HCT116 (cell line): ENCODE measurements at regions not wholly inside any gene's neighbourhood (a gene's known extent, or its start where the extent isn't known, plus 50 kb on each side); places are given as distances from the start of the nearest gene placed in this dataset.

ENCODE experiments used
- ATAC-seq: fragments of 200-7000 bp; cut with Tn5 transposase; 2 replicates; pipeline ENCODE4 v1.9.1; 2020; ENCODE audit warnings: mild to moderate bottlenecking, moderate library complexity
- BruUV-seq: library from RNA; stranded (reverse); fragments of 400-500 nt; replicated peaks from 2 replicates; lab custom pipeline; 2021; lab: Mats Ljungman, UMichigan
- CTCF ChIA-PET: fragments of 300-600 bp; sonication (Branson Sonifier 250); formaldehyde crosslinking; loops from one replicate; lab custom pipeline; 2021; ENCODE audit warnings: antibody characterized with exemption; lab: Charles Lee
- POLR2A ChIA-PET: fragments of 300-600, 350-600 bp; sonication (Branson Sonifier 250); formaldehyde crosslinking; loops from one replicate; lab custom pipeline; 2021; ENCODE audit warnings: antibody characterized with exemption; lab: Charles Lee
- RAD21 ChIA-PET, 2 experiments: fragments of 300-600 bp; sonication (Branson Sonifier 250); formaldehyde crosslinking; loops; one replicate each; lab custom pipeline; 2023; ENCODE audit warnings: low total read pairs in 2 of 2; ENCODE audit not compliant: uncharacterized antibody in 2 of 2, unreplicated experiment in 2 of 2, low non-redundant PET in 1 of 2; lab: Charles Lee
- DNase-seq: peaks from one replicate; pipeline ENCODE4 v3.0.0-alpha.2; 2010; ENCODE audit warnings: low read depth, low spot score
- H2AFZ ChIP-seq: fragments of 200-600 bp; shearing (Covaris generic), sonication (generic); 2 replicates; pipeline ENCODE4 v1.6.1; 2017; ENCODE audit warnings: low read depth, mixed run types, mixed read lengths, antibody characterized with exemption, low read length; ENCODE audit not compliant: poor library complexity, severe bottlenecking
- H3K27ac ChIP-seq: 2 replicates; pipeline ENCODE4 v1.5.1; 2012; ENCODE audit warnings: low read depth, low read length
- H3K27me3 ChIP-seq: fragments of 200-600 bp; sonication (generic); 2 replicates; pipeline ENCODE4 v1.6.1; 2016; ENCODE audit warnings: mixed run types, low read length, mixed read lengths; ENCODE audit not compliant: insufficient read depth
- H3K36me3 ChIP-seq, 2 experiments: fragments of 200-500 bp in 1 of 2; fragments of 200-600 bp in 1 of 2; sonication (Bioruptor generic) in 1 of 2; sonication (generic) in 1 of 2; 2 replicates each; pipeline versions ENCODE4 v1.5.1 to v1.6.1; 2014 to 2016; ENCODE audit warnings: low read length in 2 of 2, inconsistent platforms in 1 of 2, mixed read lengths in 1 of 2, mixed run types in 1 of 2; ENCODE audit not compliant: insufficient read depth in 2 of 2, control insufficient read depth in 1 of 2
- H3K4me1 ChIP-seq, 2 experiments: fragments of 200-600 bp in 1 of 2; sonication (generic) in 1 of 2; 2 replicates each; pipeline versions ENCODE4 v1.5.1 to v1.6.1; 2012 to 2017; ENCODE audit warnings: low read length in 2 of 2, inconsistent platforms in 1 of 2, mild to moderate bottlenecking in 1 of 2, mixed read lengths in 1 of 2, mixed run types in 1 of 2, moderate library complexity in 1 of 2; ENCODE audit not compliant: insufficient read depth in 2 of 2, control insufficient read depth in 1 of 2
- H3K4me2 ChIP-seq: fragments of 200-600 bp; sonication (generic); 2 replicates; pipeline ENCODE4 v1.6.1; 2017; ENCODE audit warnings: mixed run types, low read length, mixed read lengths
- H3K4me3 ChIP-seq, 2 experiments: fragments of 200-600 bp in 1 of 2; sonication (generic) in 1 of 2; replicated peaks in 1 of 2; 2 replicates each; pipeline ENCODE4 v1.5.1; 2011 to 2016; ENCODE audit warnings: low read length in 2 of 2, control low read depth in 1 of 2, low read depth in 1 of 2, mild to moderate bottlenecking in 1 of 2, mixed read lengths in 1 of 2, mixed run types in 1 of 2
- H3K79me2 ChIP-seq: fragments of 200-600 bp; sonication (generic); 2 replicates; pipeline ENCODE4 v1.6.1; 2017; ENCODE audit warnings: mild to moderate bottlenecking, mixed run types, low read length, moderate library complexity, mixed read lengths; ENCODE audit not compliant: insufficient read depth
- H3K9ac ChIP-seq: fragments of 200-600 bp; sonication (generic); 2 replicates; pipeline ENCODE4 v1.6.1; 2016; ENCODE audit warnings: low read length, mixed read lengths
- H3K9me2 ChIP-seq: fragments of 200-600 bp; sonication (generic), shearing (Covaris generic); 2 replicates; pipeline ENCODE4 v1.6.1; 2017; ENCODE audit warnings: mixed run types, mild to moderate bottlenecking, moderate library complexity; ENCODE audit not compliant: insufficient read depth
- H3K9me3 ChIP-seq, 2 experiments: fragments of 200-500 bp in 1 of 2; fragments of 200-600 bp in 1 of 2; sonication (Bioruptor generic) in 1 of 2; sonication (generic) in 1 of 2; 2 replicates each; pipeline ENCODE4 v1.6.1; 2014 to 2017; ENCODE audit warnings: low read length in 2 of 2, mixed read lengths in 2 of 2, inconsistent platforms in 1 of 2, low read depth in 1 of 2, mild to moderate bottlenecking in 1 of 2, mixed run types in 1 of 2, moderate library complexity in 1 of 2; ENCODE audit not compliant: control insufficient read depth in 1 of 2, insufficient read depth in 1 of 2
- H4K20me1 ChIP-seq: fragments of 200-600 bp; sonication (generic), shearing (Covaris generic); 2 replicates; pipeline ENCODE4 v1.6.1; 2017; ENCODE audit warnings: mixed run types, mild to moderate bottlenecking, moderate library complexity; ENCODE audit not compliant: insufficient read depth
- CTCF ChIP-seq, 3 experiments: fragments of 200-600 bp in 1 of 3; sonication (generic) in 1 of 3; IDR thresholded peaks in 2 of 3; conservative IDR thresholded peaks in 1 of 3; 2 replicates each; pipeline ENCODE4 v1.5.1; 2012 to 2017; ENCODE audit warnings: low read depth in 2 of 3, low read length in 2 of 3, antibody characterized with exemption in 1 of 3, borderline replicate concordance in 1 of 3, control low read depth in 1 of 3, mild to moderate bottlenecking in 1 of 3, mixed read lengths in 1 of 3, mixed run types in 1 of 3, moderate library complexity in 1 of 3; ENCODE audit not compliant: insufficient read depth in 1 of 3
- EZH2phosphoT487 ChIP-seq: fragments of 200-600 bp; IDR thresholded peaks from 2 replicates; pipeline ENCODE4 v1.6.1; 2018; ENCODE audit warnings: antibody characterized with exemption, borderline replicate concordance
- JUND ChIP-seq: IDR thresholded peaks from 2 replicates; pipeline ENCODE4 v1.6.1; 2012
- TCF7L2 ChIP-seq: IDR thresholded peaks from 2 replicates; pipeline ENCODE4 v1.7.0; 2011; ENCODE audit warnings: borderline replicate concordance, inconsistent platforms; ENCODE audit not compliant: insufficient read depth, insufficient read length; ENCODE audit errors: extremely low read depth
- ZNF274 ChIP-seq: fragments of 200-500 bp; sonication (Bioruptor generic); IDR thresholded peaks from 2 replicates; pipeline ENCODE4 v1.6.1; 2014; ENCODE audit warnings: mild to moderate bottlenecking, low read depth, low read length, inconsistent platforms
- intact Hi-C: fragments of 100-400 bp; cut with micrococcal nuclease; formaldehyde crosslinking; loops from 2 replicates; pipeline ENCODE4 v1.10.0; 2022
- TF ChIP-seq, protein P1 (sequence below): IDR thresholded peaks from 2 replicates; pipeline ENCODE4 v1.6.1; 2012; ENCODE audit warnings: low read depth
- TF ChIP-seq, protein P2 (sequence below): IDR thresholded peaks from 2 replicates; pipeline ENCODE4 v1.6.1; 2012

DNA sequence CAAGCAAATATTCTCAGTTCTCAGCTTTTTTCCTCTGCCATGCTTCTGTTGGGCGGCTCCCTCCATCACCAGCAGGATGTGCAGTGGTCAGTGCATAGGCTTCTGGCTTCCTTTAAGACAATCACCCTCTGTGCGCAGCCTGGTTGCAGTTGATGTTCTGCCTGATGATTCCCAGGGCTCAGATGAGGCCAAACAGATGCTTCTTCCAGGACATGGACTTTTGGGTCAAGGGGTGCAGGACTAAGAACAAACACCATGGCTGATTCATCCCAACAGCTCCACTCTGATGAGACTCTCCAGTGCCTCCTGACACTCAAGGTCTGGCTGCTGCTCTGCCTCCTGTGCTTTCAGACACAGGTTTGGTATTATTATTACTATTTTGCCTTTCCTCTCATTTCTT lies 554.8 kb upstream of the CDH4 start:
- H3K9ac ChIP-seq = no peak overlapping the region
- no peaks in the 10 kb centered on the region for H3K4me1 ChIP-seq
- H3K9me3 ChIP-seq = peaks cover 0 to 40% of the 10 kb centered on the region in 2 experiments; a peak in 2 of 4 replicates
- intact Hi-C loops = no loop called here
- no peaks in the 10 kb centered on the region for H4K20me1 ChIP-seq
- RAD21 ChIA-PET = no interaction called here
- no peak for ATAC-seq
- no peak overlapping the region for H3K27ac ChIP-seq
- TF ChIP-seq JUND (no peak), ZNF274 (no peak), TCF7L2 (no peak)
- H3K79me2 ChIP-seq = no peaks in the 10 kb centered on the region
- POLR2A ChIA-PET = no interaction called here
- CTCF ChIA-PET = no interaction called here
- no peak overlapping the region for H2AFZ ChIP-seq
- BruUV-seq = no TSS peak
- no peaks in the 10 kb centered on the region for H3K27me3 ChIP-seq
- H3K36me3 ChIP-seq = no peaks in the 10 kb centered on the region
- H3K4me2 ChIP-seq = no peak overlapping the region
- no peak for DNase-seq
- H3K4me3 ChIP-seq = no peak overlapping the region
- no peaks in the 10 kb centered on the region for H3K9me2 ChIP-seq

DNA sequence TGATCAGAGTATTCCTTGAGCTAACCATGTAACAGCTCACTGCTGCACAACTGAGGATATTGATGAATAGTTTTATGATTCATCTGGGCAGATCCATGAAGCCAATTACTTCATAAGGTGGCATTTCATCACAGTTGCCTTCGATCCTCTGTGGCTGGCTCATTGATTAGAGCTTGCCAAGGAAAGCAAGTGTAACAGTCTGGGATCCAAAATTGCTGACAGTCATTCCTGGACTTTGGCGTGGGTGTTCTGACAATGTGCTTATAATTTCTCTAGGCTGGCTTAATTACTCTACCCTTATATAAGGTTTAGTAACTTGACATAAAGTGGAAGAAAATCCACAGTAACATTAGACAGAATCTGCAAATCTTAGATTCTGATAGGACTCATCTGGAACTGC lies 551.3 kb upstream of the CDH4 start:
- BruUV-seq = no TSS peak

More for the DNA sequence above, 551.3 kb upstream of the CDH4 start:
- DNase-seq = no peak
- intact Hi-C loops = no loop called here
- no peaks in the 10 kb centered on the region for H3K27me3 ChIP-seq
- no peak overlapping the region for H3K4me3 ChIP-seq
- H3K9me3 ChIP-seq = peaks cover 0 to 31% of the 10 kb centered on the region in 2 experiments; a peak in 2 of 4 replicates
- no peak overlapping the region for H2AFZ ChIP-seq
- ChIA-PET POLR2A (no interaction called here), CTCF (no interaction called here), RAD21 (no interaction called here)
- H3K4me2 ChIP-seq = no peak overlapping the region
- no peaks in the 10 kb centered on the region for H3K36me3 ChIP-seq
- no peaks in the 10 kb centered on the region for H3K4me1 ChIP-seq
- H3K79me2 ChIP-seq = no peaks in the 10 kb centered on the region
- H3K9ac ChIP-seq = no peak overlapping the region
- no peak for ATAC-seq
- TF ChIP-seq, protein P1, sequence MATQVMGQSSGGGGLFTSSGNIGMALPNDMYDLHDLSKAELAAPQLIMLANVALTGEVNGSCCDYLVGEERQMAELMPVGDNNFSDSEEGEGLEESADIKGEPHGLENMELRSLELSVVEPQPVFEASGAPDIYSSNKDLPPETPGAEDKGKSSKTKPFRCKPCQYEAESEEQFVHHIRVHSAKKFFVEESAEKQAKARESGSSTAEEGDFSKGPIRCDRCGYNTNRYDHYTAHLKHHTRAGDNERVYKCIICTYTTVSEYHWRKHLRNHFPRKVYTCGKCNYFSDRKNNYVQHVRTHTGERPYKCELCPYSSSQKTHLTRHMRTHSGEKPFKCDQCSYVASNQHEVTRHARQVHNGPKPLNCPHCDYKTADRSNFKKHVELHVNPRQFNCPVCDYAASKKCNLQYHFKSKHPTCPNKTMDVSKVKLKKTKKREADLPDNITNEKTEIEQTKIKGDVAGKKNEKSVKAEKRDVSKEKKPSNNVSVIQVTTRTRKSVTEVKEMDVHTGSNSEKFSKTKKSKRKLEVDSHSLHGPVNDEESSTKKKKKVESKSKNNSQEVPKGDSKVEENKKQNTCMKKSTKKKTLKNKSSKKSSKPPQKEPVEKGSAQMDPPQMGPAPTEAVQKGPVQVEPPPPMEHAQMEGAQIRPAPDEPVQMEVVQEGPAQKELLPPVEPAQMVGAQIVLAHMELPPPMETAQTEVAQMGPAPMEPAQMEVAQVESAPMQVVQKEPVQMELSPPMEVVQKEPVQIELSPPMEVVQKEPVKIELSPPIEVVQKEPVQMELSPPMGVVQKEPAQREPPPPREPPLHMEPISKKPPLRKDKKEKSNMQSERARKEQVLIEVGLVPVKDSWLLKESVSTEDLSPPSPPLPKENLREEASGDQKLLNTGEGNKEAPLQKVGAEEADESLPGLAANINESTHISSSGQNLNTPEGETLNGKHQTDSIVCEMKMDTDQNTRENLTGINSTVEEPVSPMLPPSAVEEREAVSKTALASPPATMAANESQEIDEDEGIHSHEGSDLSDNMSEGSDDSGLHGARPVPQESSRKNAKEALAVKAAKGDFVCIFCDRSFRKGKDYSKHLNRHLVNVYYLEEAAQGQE = no peak
- TF ChIP-seq EZH2phosphoT487 (no peak), ZNF274 (no peak), CTCF (IDR thresholded peaks at IDR 0.05 in 2 of 3, conservative IDR thresholded peaks at IDR 0.05 in 1 of 3; ENCODE audit: borderline replicate concordance in 1 of 3, insufficient read depth in 1 of 3, low read depth in 2 of 3, low read length in 2 of 3) (no peak), JUND (no peak)
- TF ChIP-seq, protein P2, sequence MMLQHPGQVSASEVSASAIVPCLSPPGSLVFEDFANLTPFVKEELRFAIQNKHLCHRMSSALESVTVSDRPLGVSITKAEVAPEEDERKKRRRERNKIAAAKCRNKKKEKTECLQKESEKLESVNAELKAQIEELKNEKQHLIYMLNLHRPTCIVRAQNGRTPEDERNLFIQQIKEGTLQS = no peak
- TF ChIP-seq, all 23 proteins: peak for 0
- Histone ChIP-seq H3K27ac (no peak overlapping the region), H3K9me2 (no peaks in the 10 kb centered on the region), H4K20me1 (no peaks in the 10 kb centered on the region)
